Activated CD8-positive, alpha-beta memory T cell treated with anti-CD3 and anti-CD28 coated beads for 36 hours (primary cell): ENCODE measurements at regions not wholly inside any gene's neighbourhood (a gene's known extent, or its start where the extent isn't known, plus 50 kb on each side); places are given as distances from the start of the nearest gene placed in this dataset.
"Not testable (repeated sequence)": the region's sequence is repeated elsewhere in the genome, so short reads cannot be mapped to it uniquely, and the experiment has no call there.

Experiments used
- CTCF ChIA-PET: fragments of 350-600 bp; sonication (Branson Sonifier 250); formaldehyde crosslinking; loops from one replicate; lab custom pipeline; 2021; ENCODE audit warnings: antibody characterized with exemption; lab: Charles Lee
- POLR2A ChIA-PET: fragments of 350-600 bp; sonication (Branson Sonifier 250); formaldehyde crosslinking; loops from one replicate; lab custom pipeline; 2021; ENCODE audit warnings: antibody characterized with exemption; lab: Charles Lee

GRCh38 chr3:90041995-90042394 is 934.6 kb downstream of the EPHA3 start:
- POLR2A ChIA-PET, result no interaction called here
- CTCF ChIA-PET, result no interaction called here

GRCh38 chr3:90043287-90043686 is 935.9 kb downstream of the EPHA3 start:
- ChIA-PET CTCF (no interaction called here), POLR2A (no interaction called here)

- CTCF ChIA-PET, result no interaction called here
- POLR2A ChIA-PET, result no interaction called here
Measured at GRCh38 chr3:90044084-90044816, 936.8 kb downstream of the EPHA3 start.

- ChIA-PET CTCF (no interaction called here), POLR2A (no interaction called here)
Measured at GRCh38 chr3:90052425-90052950, 945.1 kb downstream of the EPHA3 start.

- CTCF ChIA-PET, result no interaction called here
Measured at GRCh38 chr3:90054311-90054710, 946.9 kb downstream of the EPHA3 start.

GRCh38 chr3:90055666-90056065 is 948.2 kb downstream of the EPHA3 start:
- CTCF ChIA-PET, result no interaction called here
- POLR2A ChIA-PET, result no interaction called here

More at GRCh38 chr3:90054311-90054710, 946.9 kb downstream of the EPHA3 start:
- POLR2A ChIA-PET, result no interaction called here

- CTCF ChIA-PET, result no interaction called here
- POLR2A ChIA-PET, result no interaction called here
Measured at GRCh38 chr3:90056281-90057032, 949.0 kb downstream of the EPHA3 start.

GRCh38 chr3:90062016-90062415 is 954.6 kb downstream of the EPHA3 start:
- ChIA-PET CTCF (no interaction called here), POLR2A (no interaction called here)

GRCh38 chr3:90062631-90063200 is 955.3 kb downstream of the EPHA3 start:
- POLR2A ChIA-PET, result no interaction called here
- CTCF ChIA-PET, result no interaction called here

GRCh38 chr3:90068783-90069182 is 961.4 kb downstream of the EPHA3 start:
- ChIA-PET CTCF (no interaction called here), POLR2A (no interaction called here)

GRCh38 chr3:90069748-90070147 is 962.3 kb downstream of the EPHA3 start:
- ChIA-PET CTCF (no interaction called here), POLR2A (no interaction called here)

GRCh38 chr3:90076136-90076535 is 968.7 kb downstream of the EPHA3 start:
- CTCF ChIA-PET, result interaction anchor here (1.2 kb wide), 1 partner anchor 46 kb away, joined by 4 read pairs; no protein-coding TSS in a partner anchor
- POLR2A ChIA-PET, result no interaction called here

- CTCF ChIA-PET, result no interaction called here
- POLR2A ChIA-PET, result no interaction called here
Measured at GRCh38 chr3:90080988-90081387, 973.6 kb downstream of the EPHA3 start.

GRCh38 chr3:90086297-90086696 is 978.9 kb downstream of the EPHA3 start:
- CTCF ChIA-PET, POLR2A ChIA-PET: not testable (repeated sequence)

GRCh38 chr3:90087703-90088102 is 980.3 kb downstream of the EPHA3 start:
- CTCF ChIA-PET, result no interaction called here
- POLR2A ChIA-PET, result no interaction called here

- ChIA-PET POLR2A (no interaction called here), CTCF (interaction anchor here (0.6 kb wide), 1 partner anchor 1896 kb away, joined by 3 read pairs; no protein-coding TSS in a partner anchor)
Measured at GRCh38 chr3:90091549-90091948, 984.1 kb downstream of the EPHA3 start.

- ChIA-PET POLR2A (no interaction called here), CTCF (no interaction called here)
Measured at GRCh38 chr3:90092994-90093393, 985.6 kb downstream of the EPHA3 start.

GRCh38 chr3:90095811-90096210 is 988.4 kb downstream of the EPHA3 start:
- CTCF ChIA-PET, result no interaction called here
- POLR2A ChIA-PET, result no interaction called here

GRCh38 chr3:90099493-90099892 is 992.1 kb downstream of the EPHA3 start:
- ChIA-PET POLR2A (no interaction called here), CTCF (no interaction called here)

GRCh38 chr3:90102146-90102545 is 994.7 kb downstream of the EPHA3 start:
- POLR2A ChIA-PET, result no interaction called here

More at GRCh38 chr3:90102146-90102545, 994.7 kb downstream of the EPHA3 start:
- CTCF ChIA-PET, result no interaction called here
